GM19324 (cell line): ENCODE measurements at regions not wholly inside any gene's neighbourhood (a gene's known extent, or its start where the extent isn't known, plus 50 kb on each side); places are given as distances from the start of the nearest gene placed in this dataset.
"Not testable (repeated sequence)": the region's sequence is repeated elsewhere in the genome, so short reads cannot be mapped to it uniquely, and the experiment has no call there.

Source experiments
- ATAC-seq: cut with Tn5 transposase; IDR thresholded peaks from one replicate; pipeline ENCODE4 v1.9.1; 2021; ENCODE audit warnings: mild to moderate bottlenecking, moderate library complexity; ENCODE audit not compliant: unreplicated experiment, low FRiP score

- not testable (repeated sequence) for ATAC-seq
Measured at GRCh38 chrX:35221391-35221790, 278.8 kb downstream of the FAM47B start.

GRCh38 chrX:35244088-35244741 lies 301.6 kb downstream of the FAM47B start:
- ATAC-seq, result no peak

GRCh38 chrX:35244796-35245508 lies 302.4 kb downstream of the FAM47B start:
- ATAC-seq, result no peak

- ATAC-seq, result no peak
Measured at GRCh38 chrX:35251226-35251625, 308.6 kb downstream of the FAM47B start.

- no peak for ATAC-seq
Measured at GRCh38 chrX:35276115-35276514, 333.5 kb downstream of the FAM47B start.

- ATAC-seq, result no peak
Measured at GRCh38 chrX:35285289-35285962, 342.8 kb downstream of the FAM47B start.

- no peak for ATAC-seq
Measured at GRCh38 chrX:35288657-35289056, 346.1 kb downstream of the FAM47B start.

GRCh38 chrX:35289952-35290351 lies 347.4 kb downstream of the FAM47B start:
- no peak for ATAC-seq

GRCh38 chrX:35291013-35291412 lies 348.4 kb downstream of the FAM47B start:
- no peak for ATAC-seq

GRCh38 chrX:35292522-35292921 lies 349.9 kb downstream of the FAM47B start:
- no peak for ATAC-seq

GRCh38 chrX:35305037-35305436 lies 362.4 kb downstream of the FAM47B start:
- not testable (repeated sequence) for ATAC-seq

GRCh38 chrX:35339796-35340195 lies 397.2 kb downstream of the FAM47B start:
- no peak for ATAC-seq

- ATAC-seq, result no peak
Measured at GRCh38 chrX:35340465-35340864, 397.9 kb downstream of the FAM47B start.

- ATAC-seq, result no peak
Measured at GRCh38 chrX:35351212-35351611, 408.6 kb downstream of the FAM47B start.

GRCh38 chrX:35351795-35352483 lies 409.3 kb downstream of the FAM47B start:
- no peak for ATAC-seq

GRCh38 chrX:35357656-35358055 lies 415.1 kb downstream of the FAM47B start:
- ATAC-seq, result no peak

- ATAC-seq, result no peak
Measured at GRCh38 chrX:35362866-35363265, 420.3 kb downstream of the FAM47B start.

- ATAC-seq, result no peak
Measured at GRCh38 chrX:35374116-35374515, 424.0 kb upstream of the MAGEB16 start.

- ATAC-seq, result peak; percentile 75
Measured at GRCh38 chrX:35380808-35381700, 417.1 kb upstream of the MAGEB16 start.

GRCh38 chrX:35381709-35382108 lies 416.4 kb upstream of the MAGEB16 start:
- not testable (repeated sequence) for ATAC-seq
